Retinal pigment epithelial cell (primary cell): ENCODE measurements at regions not wholly inside any gene's neighbourhood (a gene's known extent, or its start where the extent isn't known, plus 50 kb on each side); places are given as distances from the start of the nearest gene placed in this dataset.

Source experiments
- DNase-seq: peaks from one replicate; pipeline ENCODE4 v3.0.0-alpha.2; 2010; ENCODE audit warnings: low read depth
- H3K4me3 ChIP-seq: 2 replicates; pipeline ENCODE4 v1.5.1; 2011; ENCODE audit warnings: mild to moderate bottlenecking, low read length, control low read depth, moderate library complexity
- CTCF ChIP-seq: conservative IDR thresholded peaks from 2 replicates; pipeline ENCODE4 v1.5.1; 2011; ENCODE audit warnings: low read depth, low read length, control low read depth, inconsistent platforms

- TF ChIP-seq CTCF = peak; percentile 31
- peak; percentile 96 for DNase-seq
- H3K4me3 ChIP-seq = no peak overlapping the region
These were observed 92.1 kb upstream of the POU3F1 start for GRCh38 chr1:38138498-38139233.

- no peak for TF ChIP-seq CTCF
- DNase-seq = no peak
- no peak overlapping the region for H3K4me3 ChIP-seq
These were observed 90.6 kb upstream of the POU3F1 start for GRCh38 chr1:38137164-38137563.

- no peak overlapping the region for H3K4me3 ChIP-seq
- TF ChIP-seq CTCF = no peak
- no peak for DNase-seq
These were observed 89.2 kb upstream of the POU3F1 start for GRCh38 chr1:38135625-38136414.

GRCh38 chr1:38134294-38134755 lies 87.7 kb upstream of the POU3F1 start:
- H3K4me3 ChIP-seq = no peak overlapping the region
- no peak for TF ChIP-seq CTCF
- DNase-seq = no peak

GRCh38 chr1:38133756-38134155 lies 87.2 kb upstream of the POU3F1 start:
- TF ChIP-seq CTCF = no peak
- H3K4me3 ChIP-seq = no peak overlapping the region
- no peak for DNase-seq

GRCh38 chr1:38133304-38133703 lies 86.7 kb upstream of the POU3F1 start:
- no peak overlapping the region for H3K4me3 ChIP-seq
- DNase-seq = no peak
- no peak for TF ChIP-seq CTCF
